Osteoblast (primary cell): ENCODE measurements at regions not wholly inside any gene's neighbourhood (a gene's known extent, or its start where the extent isn't known, plus 50 kb on each side); places are given as distances from the start of the nearest gene placed in this dataset.
"Not testable (repeated sequence)": the region's sequence is repeated elsewhere in the genome, so short reads cannot be mapped to it uniquely, and the experiment has no call there.

Source experiments
- DNase-seq: peaks from one replicate; pipeline ENCODE4 v3.0.0; 2011; ENCODE audit warnings: low spot score, mixed read lengths; ENCODE audit not compliant: insufficient read length; ENCODE audit errors: missing footprints
- H2AFZ ChIP-seq: 2 replicates; pipeline ENCODE4 v1.6.0; 2011; ENCODE audit warnings: mild to moderate bottlenecking, low read length
- H3K27ac ChIP-seq: 2 replicates; pipeline ENCODE4 v1.5.1; 2011; ENCODE audit warnings: mild to moderate bottlenecking, low read depth, low read length, moderate library complexity
- H3K27me3 ChIP-seq: 2 replicates; pipeline ENCODE4 v1.6.0; 2012; ENCODE audit warnings: mild to moderate bottlenecking, control low read depth, inconsistent platforms, low read length, moderate library complexity; ENCODE audit not compliant: insufficient read depth
- H3K36me3 ChIP-seq: 2 replicates; pipeline ENCODE4 v1.5.1; 2011; ENCODE audit warnings: mild to moderate bottlenecking, low read length, control low read depth, moderate library complexity; ENCODE audit not compliant: insufficient read depth
- H3K4me1 ChIP-seq: 2 replicates; pipeline ENCODE4 v1.5.1; 2011; ENCODE audit warnings: mild to moderate bottlenecking, low read length, control low read depth, moderate library complexity; ENCODE audit not compliant: insufficient read depth
- H3K4me2 ChIP-seq: 2 replicates; pipeline ENCODE4 v1.6.0; 2011; ENCODE audit warnings: mild to moderate bottlenecking, low read length; ENCODE audit not compliant: insufficient read depth
- H3K4me3 ChIP-seq: fragments of 200-600 bp; sonication (generic); 3 replicates; pipeline ENCODE4 v1.5.1; 2012; ENCODE audit warnings: mild to moderate bottlenecking, low read length, inconsistent platforms; ENCODE audit not compliant: insufficient read depth
- H3K79me2 ChIP-seq: 2 replicates; pipeline ENCODE4 v1.6.0; 2012; ENCODE audit warnings: mild to moderate bottlenecking, low read length, control low read depth, inconsistent platforms; ENCODE audit not compliant: insufficient read depth
- H3K9me3 ChIP-seq: 2 replicates; pipeline ENCODE4 v1.5.1; 2011; ENCODE audit warnings: low read depth, low read length, control low read depth
- H4K20me1 ChIP-seq: 2 replicates; pipeline ENCODE4 v1.6.0; 2012; ENCODE audit warnings: mild to moderate bottlenecking, low read length, control low read depth; ENCODE audit not compliant: insufficient read depth
- CTCF ChIP-seq: IDR thresholded peaks from 2 replicates; pipeline ENCODE4 v1.5.1; 2011; ENCODE audit warnings: mild to moderate bottlenecking, low read depth, low read length, moderate library complexity; ENCODE audit errors: extremely low read depth

GRCh38 chr5:174892742-174893141 is 168.4 kb downstream of the MSX2 start:
- no peaks in the 10 kb centered on the region for H4K20me1 ChIP-seq
- no peak for TF ChIP-seq CTCF
- H3K4me2 ChIP-seq = no peak overlapping the region
- no peaks in the 10 kb centered on the region for H3K4me1 ChIP-seq
- H2AFZ ChIP-seq = no peak overlapping the region
- no peaks in the 10 kb centered on the region for H3K27me3 ChIP-seq
- H3K79me2 ChIP-seq = no peaks in the 10 kb centered on the region
- H3K4me3 ChIP-seq = no peak overlapping the region
- no peaks in the 10 kb centered on the region for H3K9me3 ChIP-seq
- H3K27ac ChIP-seq = no peak overlapping the region
- no peak for DNase-seq
- no peaks in the 10 kb centered on the region for H3K36me3 ChIP-seq

- not testable (repeated sequence) for H3K4me1 ChIP-seq, H4K20me1 ChIP-seq, H3K4me2 ChIP-seq, H3K27me3 ChIP-seq, H3K4me3 ChIP-seq, H3K36me3 ChIP-seq, H3K79me2 ChIP-seq, DNase-seq, H3K27ac ChIP-seq, H3K9me3 ChIP-seq, H2AFZ ChIP-seq
Observed at GRCh38 chr5:174880412-174881200, 156.2 kb downstream of the MSX2 start.

- DNase-seq = no peak
- H2AFZ ChIP-seq = no peak overlapping the region
Observed at GRCh38 chr5:174877987-174878386, 153.6 kb downstream of the MSX2 start.

GRCh38 chr5:174872271-174872670 is 147.9 kb downstream of the MSX2 start:
- Histone ChIP-seq H4K20me1 (no peaks in the 10 kb centered on the region), H2AFZ (no peak overlapping the region), H3K27ac (no peak overlapping the region), H3K79me2 (no peaks in the 10 kb centered on the region), H3K9me3 (peaks cover 2% of the 10 kb centered on the region), H3K36me3 (no peaks in the 10 kb centered on the region), H3K4me2 (no peak overlapping the region), H3K4me3 (no peak overlapping the region), H3K27me3 (no peaks in the 10 kb centered on the region), H3K4me1 (no peaks in the 10 kb centered on the region)
- no peak for DNase-seq
- TF ChIP-seq CTCF = no peak

More at GRCh38 chr5:174877987-174878386, 153.6 kb downstream of the MSX2 start:
- TF ChIP-seq CTCF = no peak
- H3K4me1 ChIP-seq = no peaks in the 10 kb centered on the region
- H3K36me3 ChIP-seq = no peaks in the 10 kb centered on the region
- H3K79me2 ChIP-seq = no peaks in the 10 kb centered on the region
- H3K27me3 ChIP-seq = no peaks in the 10 kb centered on the region
- no peak overlapping the region for H3K4me3 ChIP-seq
- no peaks in the 10 kb centered on the region for H3K9me3 ChIP-seq
- H3K27ac ChIP-seq = no peak overlapping the region
- no peaks in the 10 kb centered on the region for H4K20me1 ChIP-seq
- H3K4me2 ChIP-seq = no peak overlapping the region
